H1 (cell line): ENCODE measurements at regions not wholly inside any gene's neighbourhood (a gene's known extent, or its start where the extent isn't known, plus 50 kb on each side); places are given as distances from the start of the nearest gene placed in this dataset.

ENCODE experiments used
- CTCF ChIA-PET: fragments of 300-600 bp; sonication (Branson Sonifier 250); formaldehyde crosslinking; loops from one replicate; lab custom pipeline; 2021; ENCODE audit not compliant: partially characterized antibody; lab: Charles Lee
- POLR2A ChIA-PET: fragments of 300-600 bp; sonication (Branson Sonifier 250); formaldehyde crosslinking; loops from one replicate; lab custom pipeline; 2021; ENCODE audit warnings: inconsistent platforms; ENCODE audit not compliant: partially characterized antibody; lab: Charles Lee
- DNase-seq, 2 experiments: peaks; one replicate each; pipeline versions ENCODE4 v3.0.0 to v3.0.0-alpha.2; 2010 to 2022; ENCODE audit warnings: low spot score in 2 of 2, low read depth in 1 of 2, mixed read lengths in 1 of 2
- FAIRE-seq: peaks from 2 replicates; lab custom pipeline; 2011; peaks lifted over from hg19 to GRCh38; lab: Jason Lieb, UNC
- H2AFZ ChIP-seq: 2 replicates; pipeline ENCODE4 v1.8.1; 2012; ENCODE audit warnings: low read length, inconsistent platforms
- H2AK5ac ChIP-seq: 2 replicates; pipeline ENCODE4 v1.6.1; 2013; ENCODE audit warnings: low read depth, low read length
- H2BK120ac ChIP-seq: replicated peaks from 2 replicates; pipeline ENCODE3; 2013; ENCODE audit warnings: low read depth, low read length, inconsistent platforms
- H2BK12ac ChIP-seq: 2 replicates; pipeline ENCODE4 v1.6.1; 2013; ENCODE audit warnings: low read depth, low read length
- H2BK15ac ChIP-seq: 2 replicates; pipeline ENCODE4 v1.6.1; 2013; ENCODE audit warnings: low read length
- H2BK20ac ChIP-seq: 2 replicates; pipeline ENCODE4 v1.6.1; 2013; ENCODE audit warnings: low read length
- H2BK5ac ChIP-seq: 2 replicates; pipeline ENCODE4 v1.6.1; 2013; ENCODE audit warnings: low read depth, low read length
- H3K14ac ChIP-seq: 2 replicates; pipeline ENCODE4 v1.6.1; 2013; ENCODE audit warnings: inconsistent platforms; ENCODE audit not compliant: insufficient read length
- H3K18ac ChIP-seq: 2 replicates; pipeline ENCODE4 v1.6.1; 2013; ENCODE audit warnings: low read length; ENCODE audit errors: extremely low read depth
- H3K23ac ChIP-seq: 2 replicates; pipeline ENCODE4 v1.6.1; 2013; ENCODE audit warnings: inconsistent platforms; ENCODE audit not compliant: insufficient read length
- H3K23me2 ChIP-seq: 2 replicates; pipeline ENCODE4 v1.6.1; 2013; ENCODE audit warnings: low read depth, low read length
- H3K27ac ChIP-seq: 2 replicates; pipeline ENCODE4 v1.6.1; 2011; ENCODE audit warnings: low read depth, low read length, inconsistent platforms
- H3K27me3 ChIP-seq, 4 experiments: replicated peaks in 1 of 4; 1 replicate in 1 of 4; 2 replicates in 3 of 4; pipeline versions ENCODE4 v1.6.1 to v1.8.1; 2011 to 2013; ENCODE audit warnings: low read length in 3 of 4, mild to moderate bottlenecking in 3 of 4, inconsistent platforms in 2 of 4, mixed read lengths in 2 of 4, moderate library complexity in 1 of 4; ENCODE audit not compliant: control insufficient read depth in 3 of 4, insufficient read depth in 3 of 4; ENCODE audit errors: extremely low read depth in 1 of 4
- H3K36me3 ChIP-seq, 4 experiments: 2 replicates each; pipeline versions ENCODE4 v1.6.1 to v1.8.1; 2011 to 2013; ENCODE audit warnings: mild to moderate bottlenecking in 4 of 4, low read length in 3 of 4, moderate library complexity in 2 of 4, control low read depth in 1 of 4, inconsistent platforms in 1 of 4; ENCODE audit not compliant: insufficient read depth in 4 of 4, control insufficient read depth in 2 of 4
- H3K4ac ChIP-seq: replicated peaks from 2 replicates; pipeline ENCODE3; 2013; ENCODE audit warnings: low read length, low read depth, mixed read lengths, inconsistent platforms; ENCODE audit not compliant: insufficient read length
- H3K4me1 ChIP-seq, 4 experiments: replicated peaks in 1 of 4; 1 replicate in 1 of 4; 2 replicates in 3 of 4; pipeline versions ENCODE4 v1.6.1 to v1.8.1; 2011 to 2013; ENCODE audit warnings: low read length in 3 of 4, inconsistent platforms in 2 of 4, mixed read lengths in 1 of 4; ENCODE audit not compliant: insufficient read depth in 4 of 4, control insufficient read depth in 3 of 4
- H3K4me2 ChIP-seq, 2 experiments: 2 replicates each; pipeline versions ENCODE4 v1.6.1 to v1.8.1; 2011 to 2013; ENCODE audit warnings: low read depth in 2 of 2, low read length in 2 of 2, control low read depth in 1 of 2, inconsistent platforms in 1 of 2, mild to moderate bottlenecking in 1 of 2; ENCODE audit not compliant: insufficient read depth in 1 of 2
- H3K4me3 ChIP-seq, 4 experiments: fragments of 200-600, 300-600 bp in 1 of 4; sonication (generic), shearing (Covaris generic), sonication (Bioruptor Twin) in 1 of 4; 2 replicates each; pipeline versions ENCODE4 v1.5.1 to v1.8.1; 2011 to 2016; ENCODE audit warnings: low read length in 4 of 4, low read depth in 3 of 4, control low read depth in 2 of 4, inconsistent platforms in 2 of 4, mild to moderate bottlenecking in 2 of 4, mixed read lengths in 1 of 4, moderate library complexity in 1 of 4; ENCODE audit not compliant: insufficient read depth in 2 of 4; ENCODE audit errors: extremely low read depth in 1 of 4
- H3K56ac ChIP-seq: replicated peaks from 2 replicates; pipeline ENCODE3; 2013; ENCODE audit warnings: low read depth, mild to moderate bottlenecking, mixed read lengths, low read length, inconsistent platforms; ENCODE audit not compliant: insufficient read length
- H3K79me1 ChIP-seq: 2 replicates; pipeline ENCODE4 v1.6.1; 2013; ENCODE audit warnings: low read depth, low read length, control low read depth
- H3K79me2 ChIP-seq, 2 experiments: 2 replicates each; pipeline versions ENCODE4 v1.6.1 to v1.8.1; 2012 to 2013; ENCODE audit warnings: low read length in 2 of 2, mild to moderate bottlenecking in 2 of 2, inconsistent platforms in 1 of 2; ENCODE audit not compliant: insufficient read depth in 2 of 2, control insufficient read depth in 1 of 2
- H3K9ac ChIP-seq, 4 experiments: replicated peaks in 1 of 4; 1 replicate in 1 of 4; 2 replicates in 3 of 4; pipeline versions ENCODE4 v1.6.1 to v1.8.1; 2011 to 2013; ENCODE audit warnings: low read depth in 3 of 4, low read length in 3 of 4, control low read depth in 2 of 4, mild to moderate bottlenecking in 2 of 4, moderate library complexity in 2 of 4, inconsistent platforms in 1 of 4; ENCODE audit errors: extremely low read depth in 1 of 4
- H3K9me3 ChIP-seq, 2 experiments: 2 replicates each; pipeline versions ENCODE4 v1.6.1 to v1.8.1; 2012 to 2013; ENCODE audit warnings: mild to moderate bottlenecking in 2 of 2, moderate library complexity in 2 of 2, control low read depth in 1 of 2, inconsistent platforms in 1 of 2, low read depth in 1 of 2, low read length in 1 of 2, mixed read lengths in 1 of 2; ENCODE audit not compliant: insufficient read depth in 2 of 2
- H4K20me1 ChIP-seq, 2 experiments: replicated peaks in 1 of 2; 2 replicates each; pipeline versions ENCODE3 to v1.8.1; 2011 to 2013; ENCODE audit warnings: inconsistent platforms in 2 of 2, low read length in 2 of 2, mild to moderate bottlenecking in 1 of 2; ENCODE audit not compliant: insufficient read depth in 2 of 2, control insufficient read depth in 1 of 2
- H4K5ac ChIP-seq: 2 replicates; pipeline ENCODE4 v1.6.1; 2013; ENCODE audit warnings: low read length, low read depth, mixed read lengths, inconsistent platforms; ENCODE audit not compliant: insufficient read length
- H4K8ac ChIP-seq: 2 replicates; pipeline ENCODE4 v1.8.0; 2013; ENCODE audit warnings: mild to moderate bottlenecking, moderate library complexity, low read length, inconsistent platforms; ENCODE audit not compliant: insufficient read depth; ENCODE audit errors: extremely low read depth
- H4K91ac ChIP-seq: replicated peaks from 2 replicates; pipeline ENCODE3; 2013; ENCODE audit warnings: low read length, mixed read lengths, inconsistent platforms; ENCODE audit not compliant: insufficient read length
- HDAC6 ChIP-seq: IDR thresholded peaks from one replicate; pipeline ENCODE4 v1.7.1; 2012; ENCODE audit warnings: low read depth, mild to moderate bottlenecking, inconsistent platforms, low read length, moderate library complexity
- KDM1A ChIP-seq: fragments of 200-600, 300-600 bp; sonication (generic); IDR thresholded peaks from 2 replicates; pipeline ENCODE4 v1.7.1; 2016; ENCODE audit warnings: mild to moderate bottlenecking, low read length, borderline replicate concordance
- KDM5A ChIP-seq: fragments of 200-600 bp; IDR thresholded peaks from 2 replicates; pipeline ENCODE4 v1.7.1; 2012; ENCODE audit warnings: mild to moderate bottlenecking, low read length, inconsistent platforms, mixed read lengths
- NRF1 ChIP-seq: IDR thresholded peaks from 2 replicates; pipeline ENCODE4 v1.6.1; 2011; ENCODE audit warnings: mild to moderate bottlenecking, low read depth, low read length, improper control_type of control experiment
- RAD21 ChIP-seq, 2 experiments: IDR thresholded peaks in 1 of 2; conservative IDR thresholded peaks in 1 of 2; 2 replicates each; pipeline ENCODE4 v1.6.1; 2011; ENCODE audit warnings: low read depth in 2 of 2, low read length in 2 of 2, improper control_type of control experiment in 1 of 2, inconsistent platforms in 1 of 2, mild to moderate bottlenecking in 1 of 2, moderate library complexity in 1 of 2

GRCh38 chr5:68000805-68001204 is 214.8 kb upstream of the PIK3R1 start:
- no peak overlapping the region for H3K27ac ChIP-seq
- no peaks in the 10 kb centered on the region for H3K27me3 ChIP-seq
- H4K5ac ChIP-seq, result no peak overlapping the region
- H2AK5ac ChIP-seq, result no peak overlapping the region
- no peak overlapping the region for H3K23ac ChIP-seq
- no peak overlapping the region for H3K4me2 ChIP-seq
- CTCF ChIA-PET, result interaction anchor here (1.1 kb wide), 1 partner anchor 226 kb away, joined by 3 read pairs; no protein-coding TSS in a partner anchor
- POLR2A ChIA-PET, result no interaction called here
- DNase-seq, result no peak
- no peaks in the 10 kb centered on the region for H3K4me1 ChIP-seq
- H2BK5ac ChIP-seq, result no peak overlapping the region
- no peaks in the 10 kb centered on the region; the same call in 1 of the 2 replicates for H3K23me2 ChIP-seq
- no peaks in the 10 kb centered on the region for H4K20me1 ChIP-seq
- no peak overlapping the region for H3K4ac ChIP-seq
- H3K56ac ChIP-seq, result no peak overlapping the region
- no peak overlapping the region for H4K91ac ChIP-seq
- no peak for FAIRE-seq
- H2AFZ ChIP-seq, result no peak overlapping the region
- no peaks in the 10 kb centered on the region for H3K79me2 ChIP-seq
- H3K18ac ChIP-seq, result no peak overlapping the region
- H2BK20ac ChIP-seq, result no peak overlapping the region
- no peak overlapping the region for H3K14ac ChIP-seq
- no peaks in the 10 kb centered on the region for H3K79me1 ChIP-seq
- H3K9ac ChIP-seq, result no peak overlapping the region
- no peak overlapping the region for H3K4me3 ChIP-seq
- no peaks in the 10 kb centered on the region for H3K9me3 ChIP-seq
- H2BK120ac ChIP-seq, result no peak overlapping the region
- no peak overlapping the region for H2BK12ac ChIP-seq
- no peak overlapping the region for H2BK15ac ChIP-seq
- H4K8ac ChIP-seq, result no peak overlapping the region
- H3K36me3 ChIP-seq, result no peaks in the 10 kb centered on the region
- TF ChIP-seq NRF1 (no peak), HDAC6 (no peak), RAD21 (IDR thresholded peaks at IDR 0.05 in 1 of 2, conservative IDR thresholded peaks at IDR 0.05 in 1 of 2; ENCODE audit: low read depth in 2 of 2, low read length in 2 of 2) (no peak), KDM1A (no peak), KDM5A (no peak)
